Amygdala (tissue), 56 donors: ENCODE measurements at regions not wholly inside any gene's neighbourhood (a gene's known extent, or its start where the extent isn't known, plus 50 kb on each side); places are given as distances from the start of the nearest gene placed in this dataset.
A peak's percentile ranks its signal among the peaks of the same experiment; 100 is the strongest.

ENCODE experiments used
- DNase-seq, 56 donors: peaks; one replicate each; lab custom pipeline; 2025; lab: John Stamatoyannopoulos, UW

GRCh38 chr2:120472031-120472430 is 126.1 kb downstream of the INHBB start:
- no peak for DNase-seq

DNA sequence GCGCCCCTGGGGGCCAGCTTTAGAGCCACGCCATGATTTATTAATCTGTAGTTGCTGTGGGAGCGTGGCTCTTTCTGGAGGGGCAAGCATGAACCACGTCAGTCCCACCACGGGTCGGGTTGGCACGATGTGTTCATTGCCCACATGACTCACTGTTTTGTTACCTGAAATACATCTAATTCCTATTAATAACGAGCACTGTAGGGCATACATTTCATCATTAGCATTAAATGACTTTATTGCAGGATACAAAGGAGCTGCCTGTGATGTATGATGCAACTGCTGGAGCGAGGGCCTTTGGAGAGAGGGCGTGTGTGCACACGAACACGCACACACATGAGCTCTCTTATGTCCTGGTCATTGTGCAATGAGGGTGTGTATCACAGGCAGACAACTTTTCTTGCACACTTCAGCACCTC is 127.0 kb downstream of the INHBB start:
- no peak for DNase-seq

DNA sequence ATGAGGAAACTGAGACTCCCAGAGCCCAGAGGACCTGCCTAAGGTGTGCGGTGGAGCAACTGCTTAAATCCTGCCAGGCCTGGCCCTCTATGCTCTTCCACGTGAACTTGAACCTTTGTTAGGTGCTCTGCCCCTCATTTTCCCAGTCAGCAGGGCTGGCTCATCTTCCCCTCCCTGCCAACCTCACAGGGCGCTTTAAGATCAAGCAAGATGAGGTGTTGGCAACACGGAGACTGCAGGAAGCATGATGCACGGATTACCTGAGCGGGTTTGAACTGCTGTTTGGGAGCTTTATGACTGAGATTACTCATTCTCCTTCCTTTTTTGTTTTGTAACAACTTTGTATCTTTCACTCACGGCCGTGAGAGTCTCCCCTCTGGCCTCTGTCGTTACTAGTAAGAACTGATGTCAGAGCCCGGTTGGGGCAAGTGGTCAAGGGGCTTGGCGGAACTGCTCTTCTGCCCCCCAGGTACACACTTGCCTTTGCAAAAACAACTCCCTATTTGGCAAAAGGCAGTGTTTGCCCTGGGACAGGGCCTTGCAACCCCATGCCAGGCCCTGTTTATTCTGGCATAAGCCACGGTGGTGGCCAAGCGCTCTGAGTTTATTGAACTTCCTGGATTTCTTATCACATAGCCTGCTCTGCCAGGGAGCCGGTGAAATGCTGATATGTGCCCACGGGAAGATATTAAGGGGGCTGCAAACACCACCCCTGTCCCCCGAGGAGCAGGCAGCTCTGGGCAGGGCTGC is 127.8 kb downstream of the INHBB start:
- no peak for DNase-seq

- no peak for DNase-seq
Observed at GRCh38 chr2:120474486-120474885, 128.6 kb downstream of the INHBB start.

DNA sequence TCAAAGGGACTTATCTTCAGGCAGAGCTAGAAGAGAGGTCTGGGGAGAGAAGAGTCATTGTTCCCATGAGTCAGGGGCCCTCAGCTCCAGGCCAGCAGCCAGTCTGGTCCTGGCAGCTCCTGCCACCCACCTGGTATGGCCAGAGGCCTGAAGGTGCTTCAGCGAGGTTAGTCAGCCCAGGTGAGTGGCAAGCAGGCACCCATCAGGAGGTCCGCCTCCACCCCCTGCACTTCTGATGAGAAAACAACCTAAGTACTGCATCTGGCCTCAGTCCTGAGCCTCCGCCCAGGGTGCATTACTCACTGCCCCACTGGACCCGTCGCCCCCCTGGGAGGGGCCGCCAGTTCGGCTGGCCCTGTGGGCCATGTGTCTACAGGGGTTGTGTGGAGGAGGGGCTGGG is 130.2 kb downstream of the INHBB start:
- DNase-seq = no peak

DNA sequence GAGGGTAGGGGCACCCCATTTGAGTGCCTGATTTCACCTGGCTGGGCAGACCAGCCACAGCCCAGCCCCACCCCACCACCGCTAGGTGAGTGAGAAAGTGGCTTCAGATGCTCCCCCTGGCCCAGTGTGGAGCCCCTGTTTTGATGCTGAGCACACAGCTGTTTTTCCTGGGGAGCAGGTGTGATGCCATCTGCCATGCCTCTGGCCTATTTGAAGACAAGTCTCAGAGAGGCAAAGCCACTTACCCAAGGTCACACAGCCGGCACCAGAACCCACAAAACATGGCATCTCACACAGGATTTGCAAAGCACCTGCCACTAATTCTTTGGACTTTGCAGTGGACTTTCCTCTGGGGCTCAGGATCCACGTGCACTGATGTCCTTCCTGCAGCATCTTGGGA is 131.3 kb downstream of the INHBB start:
- no peak for DNase-seq

GRCh38 chr2:120477831-120478481 is 132.0 kb downstream of the INHBB start:
- DNase-seq = no peak

DNA sequence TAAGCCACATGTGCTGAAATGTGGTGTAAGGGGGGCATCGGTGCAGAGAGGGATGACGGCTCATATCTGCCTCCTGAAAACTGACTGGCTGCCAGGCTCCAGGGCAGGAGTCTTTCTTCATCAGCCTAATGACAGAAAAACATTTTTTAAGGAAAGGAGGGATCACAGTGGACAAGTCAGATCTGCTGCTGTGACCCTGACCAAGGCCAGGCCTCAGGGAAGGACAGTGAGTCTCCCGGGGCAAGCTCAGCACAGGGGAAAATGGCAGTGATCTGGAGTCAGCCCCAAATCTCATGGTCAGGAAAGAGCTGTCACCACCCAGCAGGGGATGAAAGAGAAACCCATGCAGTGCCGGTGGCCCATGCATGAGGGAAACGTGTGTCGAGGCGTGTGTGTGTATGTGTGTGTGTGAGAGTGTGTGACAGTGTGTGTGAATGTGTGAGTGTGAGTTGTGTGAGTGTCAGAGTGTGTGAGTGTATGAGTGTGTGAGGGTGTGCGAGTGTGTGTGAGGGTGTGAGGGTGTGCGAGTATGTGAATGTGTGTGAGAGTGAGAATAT is 134.5 kb downstream of the INHBB start:
- DNase-seq = no peak

DNA sequence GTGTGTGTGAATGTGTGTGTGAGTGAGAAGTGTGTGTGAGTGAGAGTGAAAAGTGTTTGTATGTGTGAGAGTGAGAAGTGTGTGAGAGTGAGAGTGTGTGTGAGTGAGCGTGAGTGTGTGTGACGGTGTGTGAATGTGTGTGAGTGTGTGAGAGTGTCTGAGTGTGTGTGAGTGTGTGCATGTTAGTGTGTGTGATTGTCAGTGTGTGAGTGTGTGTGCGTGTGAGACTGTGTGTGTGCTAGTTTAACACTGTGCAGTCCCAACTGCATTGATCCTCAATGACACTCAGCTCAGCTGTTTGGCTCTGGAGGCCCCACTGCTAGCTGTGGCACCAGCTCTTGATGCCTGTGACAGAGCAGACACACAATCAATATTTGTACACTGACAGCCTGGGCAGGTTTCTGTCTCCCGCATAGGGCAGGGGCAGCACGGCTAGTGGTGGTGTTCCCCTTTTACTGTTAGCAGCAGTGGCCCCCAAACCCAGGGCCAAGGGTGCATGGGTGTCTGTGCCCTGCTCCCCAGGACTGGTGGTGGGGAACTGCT is 135.0 kb downstream of the INHBB start:
- DNase-seq = no peak

DNA sequence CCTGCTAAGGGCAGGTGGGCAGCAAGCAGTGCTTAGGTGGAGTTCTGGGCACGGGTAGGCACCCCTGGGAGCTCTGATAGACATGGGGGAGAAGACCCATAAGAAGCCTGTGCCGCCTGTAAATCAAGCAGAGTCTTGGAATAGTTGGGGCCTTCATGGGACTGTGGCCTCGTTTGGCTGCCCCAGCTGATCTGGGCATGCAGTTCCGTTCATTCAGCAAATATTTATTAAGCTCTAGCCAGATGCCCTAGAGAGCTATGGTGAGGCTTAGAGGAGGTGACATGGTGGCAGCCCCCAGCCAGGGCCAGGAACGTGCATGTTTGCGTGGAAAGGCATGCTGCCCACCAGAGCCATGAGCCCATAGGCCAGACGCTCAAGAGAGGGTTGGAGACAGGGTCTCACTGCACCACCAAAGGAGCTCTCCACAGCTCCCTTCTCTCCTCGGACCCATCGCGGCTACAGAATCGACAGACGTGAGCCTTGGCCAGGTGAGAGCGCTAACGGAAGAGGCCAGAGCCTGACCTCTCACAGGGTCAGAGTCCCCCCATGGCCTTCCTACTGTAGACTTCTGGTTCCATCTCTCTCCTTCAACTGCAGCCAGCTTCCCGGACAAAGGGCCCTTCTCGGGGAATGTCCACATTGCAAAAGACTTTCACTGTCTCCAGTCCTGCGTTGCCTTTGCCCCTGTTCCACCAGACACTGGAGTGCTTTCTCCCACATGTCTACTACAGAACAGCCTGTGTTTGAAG is 135.7 kb downstream of the INHBB start:
- no peak for DNase-seq

- no peak for DNase-seq
Observed at GRCh38 chr2:120482334-120482733, 136.4 kb downstream of the INHBB start.

DNA sequence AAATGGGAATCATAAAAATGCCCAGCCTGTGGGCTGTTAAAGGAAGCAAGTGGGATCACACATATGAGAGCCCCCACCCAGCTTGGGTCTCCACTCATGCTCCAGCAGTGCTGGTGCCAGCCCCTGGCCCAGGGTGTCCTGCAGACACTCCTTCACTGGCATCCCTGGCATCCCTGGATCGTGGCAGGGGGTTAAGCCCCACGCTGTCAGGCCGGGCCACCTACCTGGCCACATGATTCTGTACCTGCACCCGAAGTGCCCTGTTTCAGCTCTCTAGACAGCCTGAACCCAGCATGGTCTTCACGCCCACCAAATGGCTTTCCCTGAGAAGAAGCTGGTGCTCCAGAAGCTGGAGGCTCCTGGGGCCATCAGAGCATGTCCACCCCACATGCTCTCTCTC is 137.4 kb downstream of the INHBB start:
- DNase-seq = no peak

GRCh38 chr2:120485096-120485495 is 139.2 kb downstream of the INHBB start:
- no peak for DNase-seq

DNA sequence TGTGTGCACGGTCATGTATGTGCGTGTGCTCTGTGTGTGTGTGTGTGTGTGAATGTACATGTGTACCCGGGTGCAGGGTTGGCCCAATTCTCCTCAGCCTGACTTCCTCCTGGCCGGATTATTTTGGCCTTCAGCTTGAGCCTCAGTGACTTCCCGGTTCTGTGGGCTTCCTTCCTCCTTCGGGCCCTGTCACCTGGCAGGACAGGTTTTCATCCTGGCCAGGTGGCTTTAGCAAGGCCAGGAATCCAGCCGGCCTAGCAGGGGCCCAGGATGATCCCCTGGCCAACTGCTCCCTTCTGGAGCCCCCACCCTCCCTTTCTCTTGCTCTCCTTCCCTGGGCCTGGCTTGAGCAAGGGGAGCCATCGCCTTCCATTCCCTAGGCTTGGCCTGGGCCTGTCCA is 140.5 kb downstream of the INHBB start:
- DNase-seq = no peak

- DNase-seq = no peak
Observed at GRCh38 chr2:120486946-120487345, 141.0 kb downstream of the INHBB start.

- DNase-seq = no peak
Observed at GRCh38 chr2:120488531-120488930, 142.6 kb downstream of the INHBB start.

DNA sequence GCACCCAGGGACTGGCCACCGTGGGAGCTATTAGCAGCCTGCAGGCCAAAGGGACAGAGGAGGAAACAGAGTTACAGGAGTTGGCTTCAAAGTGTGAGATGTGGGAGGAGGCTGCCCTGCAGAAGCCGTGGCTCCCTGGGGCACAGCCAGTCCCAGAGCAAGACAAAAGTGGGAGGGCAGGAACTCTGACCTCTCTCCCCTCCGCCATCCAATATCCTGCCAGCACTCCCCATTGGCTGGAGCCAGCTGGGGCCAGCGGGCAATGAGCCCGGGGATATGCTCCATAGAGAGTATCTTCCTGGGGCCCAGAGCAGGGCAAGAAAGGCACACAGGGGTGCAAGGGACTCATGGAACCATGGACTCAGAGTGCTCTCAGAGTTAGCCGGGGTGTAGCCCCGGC is 143.1 kb downstream of the INHBB start:
- DNase-seq = peak in 12 of 56 donors; percentile 4 to 50 (median 20)

GRCh38 chr2:120490091-120490798 is 144.3 kb downstream of the INHBB start:
- no peak for DNase-seq

DNA sequence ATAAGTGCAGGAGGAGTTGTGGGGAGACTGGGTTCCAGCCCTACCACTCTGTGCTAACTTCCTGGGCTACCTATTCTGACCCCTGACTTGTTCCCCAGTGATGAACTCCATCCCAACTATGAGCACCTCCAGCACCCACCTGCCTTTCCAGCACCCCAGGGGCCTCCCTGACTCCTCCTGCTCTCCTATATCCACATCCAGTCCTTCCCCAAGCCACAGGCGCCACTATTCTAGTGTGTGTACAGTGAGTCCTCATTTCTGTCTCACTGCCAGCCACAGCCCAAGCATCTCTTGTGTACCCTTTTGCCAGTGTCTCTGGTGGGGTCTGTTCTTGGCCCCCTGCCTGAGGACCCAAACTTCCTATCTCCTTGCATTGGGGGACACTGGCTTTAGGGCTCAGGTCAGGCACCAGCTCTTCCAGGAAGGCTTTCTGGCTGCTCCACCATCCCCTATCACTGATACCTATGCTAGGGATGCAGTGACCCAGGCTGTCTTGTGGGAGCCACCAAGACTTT is 145.2 kb downstream of the INHBB start:
- no peak for DNase-seq

DNA sequence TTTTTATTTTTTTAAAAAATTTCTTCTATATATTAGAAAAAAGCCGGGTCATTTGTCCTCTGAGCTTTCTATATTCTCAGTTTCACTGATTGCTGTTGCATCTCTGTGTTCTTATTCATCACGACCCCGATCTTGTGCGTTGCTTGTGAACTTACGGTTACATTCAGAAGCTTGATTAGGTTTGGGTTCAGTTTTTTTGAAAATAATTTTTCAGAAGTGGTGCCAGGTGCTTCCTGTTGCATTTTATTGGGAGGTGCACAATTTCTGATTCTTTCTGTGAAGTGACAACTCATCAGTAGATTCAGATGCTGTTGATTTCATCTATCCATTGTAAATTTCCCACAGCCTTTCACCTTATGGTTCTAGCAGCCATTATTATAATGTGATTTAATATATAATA is 147.3 kb downstream of the INHBB start:
- DNase-seq = no peak
